ENCODE measurements at regions not wholly inside any gene's neighbourhood (a gene's known extent, or its start where the extent isn't known, plus 50 kb on each side); places are given as distances from the start of the nearest gene placed in this dataset.

GRCh38 chr10:124175701-124176348 lies 82.4 kb upstream of the CHST15 start:
- H3K9me3 ChIP-seq, result no peaks in the 10 kb centered on the region
- intact Hi-C loops (cut with DNase I), result no loop called here
- no peak for DNase-seq (ENCODE audit: extremely low spot score)
- H3K4me1 ChIP-seq, result peaks cover 0 to 13% (median 3%) of the 10 kb centered on the region in 4 donors
- H3K27me3 ChIP-seq, result no peaks in the 10 kb centered on the region
- H3K36me3 ChIP-seq, result no peaks in the 10 kb centered on the region
- no peak overlapping the region for H3K27ac ChIP-seq (replicated peaks in 1 of 4)
- WGBS, result 93% methylated on average over 10 of the region's 10 CpGs
- TF ChIP-seq POLR2AphosphoS5 (IDR thresholded peaks at IDR 0.05), result no peak
- TF ChIP-seq POLR2A (IDR thresholded peaks at IDR 0.05; ENCODE audit: low read depth), result no peak
- TF ChIP-seq CTCF (IDR thresholded peaks at IDR 0.05), result no peak
- no peak for TF ChIP-seq EP300 (IDR thresholded peaks at IDR 0.05)
- H3K4me3 ChIP-seq, result no peak overlapping the region

DNA sequence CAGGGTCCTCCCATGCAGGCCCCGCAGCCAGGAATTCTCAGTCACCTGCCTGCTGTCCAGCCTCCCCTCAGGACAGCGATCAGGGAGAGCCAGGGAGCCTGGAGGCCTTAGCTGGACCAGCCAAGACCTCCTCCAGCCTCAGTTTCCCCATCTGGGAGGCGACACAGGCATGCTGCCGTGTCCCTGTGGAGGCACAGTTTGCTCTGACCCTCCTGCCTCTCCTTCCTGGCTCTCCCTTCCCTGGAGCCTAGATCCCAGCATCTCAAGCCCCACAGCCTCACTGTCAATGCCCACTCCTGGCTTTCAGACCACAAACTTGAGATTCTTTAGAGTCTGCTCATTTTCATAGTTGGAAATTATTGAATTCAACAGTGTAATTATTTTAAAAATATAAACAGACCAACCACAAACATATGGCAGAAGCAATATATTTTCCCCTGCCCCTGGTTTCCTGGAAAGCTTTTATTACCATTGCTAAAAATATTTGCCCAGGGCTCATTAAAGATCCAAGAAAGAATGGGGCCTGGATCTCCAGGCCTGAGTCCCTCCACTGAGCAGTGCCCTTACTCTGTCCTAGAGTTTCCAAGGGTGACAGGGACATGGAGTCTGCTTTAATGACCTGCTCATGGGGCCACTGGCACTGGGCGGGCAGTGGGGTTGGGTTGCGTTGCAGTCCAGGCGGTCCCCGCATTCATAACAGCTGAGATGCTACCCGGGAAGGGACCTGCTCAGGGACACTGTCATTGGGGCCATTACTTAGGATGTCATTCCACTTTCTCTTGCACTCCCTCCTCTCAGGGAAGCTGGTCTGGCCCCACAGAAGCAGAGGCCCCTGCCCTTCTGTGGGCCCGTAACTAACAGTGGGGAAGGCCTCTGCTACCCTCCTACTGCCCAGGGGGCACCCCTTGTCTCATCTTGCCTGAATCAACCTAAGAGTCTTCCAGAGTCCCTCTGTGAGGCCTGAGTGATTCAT lies 81.6 kb upstream of the CHST15 start:
- Histone ChIP-seq H3K27me3 (no peaks in the 10 kb centered on the region), H3K4me1 (peaks cover 0 to 13% (median 3%) of the 10 kb centered on the region in 4 donors), H3K36me3 (no peaks in the 10 kb centered on the region), H3K27ac (replicated peaks in 1 of 4) (no peak overlapping the region), H3K4me3 (no peak overlapping the region), H3K9me3 (no peaks in the 10 kb centered on the region)
- intact Hi-C loops (cut with DNase I), result no loop called here
- WGBS, result 86% methylated on average over 5 of the region's 10 CpGs
- TF ChIP-seq POLR2A (IDR thresholded peaks at IDR 0.05; ENCODE audit: low read depth) (no peak), CTCF (IDR thresholded peaks at IDR 0.05) (no peak)
- no peak for DNase-seq (ENCODE audit: extremely low spot score)

- TF ChIP-seq EP300 (IDR thresholded peaks at IDR 0.05) (no peak), POLR2AphosphoS5 (IDR thresholded peaks at IDR 0.05) (no peak), CTCF (IDR thresholded peaks at IDR 0.05) (no peak), POLR2A (IDR thresholded peaks at IDR 0.05; ENCODE audit: low read depth) (no peak)
- H3K27ac ChIP-seq (replicated peaks in 1 of 4), result no peak overlapping the region
- intact Hi-C loops (cut with DNase I), result no loop called here
- 85% methylated on average over 14 of the region's 15 CpGs for WGBS
- no peak overlapping the region for H3K4me3 ChIP-seq
- H3K9me3 ChIP-seq, result no peaks in the 10 kb centered on the region
- peaks cover 0 to 13% (median 3%) of the 10 kb centered on the region in 4 donors for H3K4me1 ChIP-seq
- no peaks in the 10 kb centered on the region for H3K27me3 ChIP-seq
- DNase-seq (ENCODE audit: extremely low spot score), result no peak
- no peaks in the 10 kb centered on the region for H3K36me3 ChIP-seq
Observed at GRCh38 chr10:124174071-124174566, 80.7 kb upstream of the CHST15 start.

- 96% methylated on average over 11 of the region's 16 CpGs for WGBS
- Histone ChIP-seq H3K4me1 (peaks cover 0 to 13% (median 3%) of the 10 kb centered on the region in 4 donors), H3K9me3 (no peaks in the 10 kb centered on the region), H3K36me3 (no peaks in the 10 kb centered on the region), H3K27ac (replicated peaks in 1 of 4) (no peak overlapping the region), H3K27me3 (no peaks in the 10 kb centered on the region), H3K4me3 (no peak overlapping the region)
- no peak for TF ChIP-seq EP300 (IDR thresholded peaks at IDR 0.05)
- no peak for TF ChIP-seq POLR2AphosphoS5 (IDR thresholded peaks at IDR 0.05)
- no peak for TF ChIP-seq POLR2A (IDR thresholded peaks at IDR 0.05; ENCODE audit: low read depth)
- no peak for TF ChIP-seq CTCF (IDR thresholded peaks at IDR 0.05)
- intact Hi-C loops (cut with DNase I), result no loop called here
- no peak for DNase-seq (ENCODE audit: extremely low spot score)
Observed at GRCh38 chr10:124173298-124173900, 80.0 kb upstream of the CHST15 start.

Data from esophagus muscularis mucosa (tissue), 4 donors.